ENCODE measurements at regions not wholly inside any gene's neighbourhood (a gene's known extent, or its start where the extent isn't known, plus 50 kb on each side); places are given as distances from the start of the nearest gene placed in this dataset.

GRCh38 chr17:27216836-27217235 is 77.1 kb upstream of the WSB1 start:
- TF ChIP-seq SPI1 (IDR thresholded peaks at IDR 0.05; ENCODE audit: low read depth, low read length) (peak; percentile 93), POLR2AphosphoS5 (IDR thresholded peaks at IDR 0.05; ENCODE audit: low read depth, low read length) (no peak), POLR2A (IDR thresholded peaks at IDR 0.05; ENCODE audit: low read depth, low read length) (no peak), TAF1 (IDR thresholded peaks at IDR 0.05; ENCODE audit: low read depth, low read length) (no peak), PAX5 (IDR thresholded peaks at IDR 0.05; ENCODE audit: insufficient read depth, low read length, severe bottlenecking) (no peak), POU2F2 (IDR thresholded peaks at IDR 0.05; ENCODE audit: low read depth, low read length) (no peak)

All from GM12891 (cell line).